WERI-Rb-1 (cell line): ENCODE measurements at regions not wholly inside any gene's neighbourhood (a gene's known extent, or its start where the extent isn't known, plus 50 kb on each side); places are given as distances from the start of the nearest gene placed in this dataset.

ENCODE experiments used
- DNase-seq: peaks from one replicate; pipeline ENCODE4 v3.0.0-alpha.2; 2020
- H3K27ac ChIP-seq: fragments of 250-450 bp; sonication (Bioruptor Pico); 2 replicates; pipeline ENCODE4 v1.5.1; 2020; ENCODE audit warnings: mild to moderate bottlenecking, moderate library complexity
- H3K27me3 ChIP-seq: fragments of 250-450 bp; sonication (Bioruptor Pico); 2 replicates; pipeline ENCODE4 v1.5.1; 2021; ENCODE audit warnings: mild to moderate bottlenecking, low read depth, moderate library complexity; ENCODE audit not compliant: insufficient read depth, severe bottlenecking
- H3K36me3 ChIP-seq: fragments of 250-450 bp; sonication (Bioruptor Pico); 2 replicates; pipeline ENCODE4 v1.5.1; 2020; ENCODE audit warnings: mild to moderate bottlenecking, moderate library complexity
- H3K4me3 ChIP-seq: 2 replicates; pipeline ENCODE4 v1.5.1; 2011; ENCODE audit warnings: low read depth, mild to moderate bottlenecking, control low read depth, low read length
- H3K9me3 ChIP-seq: fragments of 250-450 bp; sonication (Bioruptor Pico); 2 replicates; pipeline ENCODE4 v1.5.1; 2021; ENCODE audit warnings: mild to moderate bottlenecking, moderate library complexity; ENCODE audit not compliant: severe bottlenecking
- CTCF ChIP-seq: IDR thresholded peaks from 2 replicates; pipeline ENCODE4 v1.5.1; 2011; ENCODE audit warnings: low read depth, mild to moderate bottlenecking, control low read depth, inconsistent platforms, low read length

- no peaks in the 10 kb centered on the region for H3K9me3 ChIP-seq
- no peaks in the 10 kb centered on the region for H3K27me3 ChIP-seq
- H3K27ac ChIP-seq = no peak overlapping the region
- no peak for DNase-seq
- no peak for TF ChIP-seq CTCF
- H3K36me3 ChIP-seq = no peaks in the 10 kb centered on the region
- no peak overlapping the region for H3K4me3 ChIP-seq
Observed at GRCh38 chr18:39958876-39959275, 1996.2 kb upstream of the PIK3C3 start.

GRCh38 chr18:39952816-39953215 is 2002.2 kb upstream of the PIK3C3 start:
- Histone ChIP-seq H3K4me3 (no peak overlapping the region), H3K36me3 (no peaks in the 10 kb centered on the region), H3K27me3 (no peaks in the 10 kb centered on the region), H3K9me3 (no peaks in the 10 kb centered on the region), H3K27ac (no peak overlapping the region)
- no peak for TF ChIP-seq CTCF
- no peak for DNase-seq

GRCh38 chr18:39951142-39951720 is 2003.8 kb upstream of the PIK3C3 start:
- TF ChIP-seq CTCF = no peak
- Histone ChIP-seq H3K27me3 (no peaks in the 10 kb centered on the region), H3K36me3 (no peaks in the 10 kb centered on the region), H3K27ac (no peak overlapping the region), H3K9me3 (no peaks in the 10 kb centered on the region), H3K4me3 (no peak overlapping the region)
- no peak for DNase-seq

- TF ChIP-seq CTCF = no peak
- no peaks in the 10 kb centered on the region for H3K27me3 ChIP-seq
- no peak for DNase-seq
- H3K9me3 ChIP-seq = no peaks in the 10 kb centered on the region
- no peak overlapping the region for H3K27ac ChIP-seq
- H3K4me3 ChIP-seq = no peak overlapping the region
- no peaks in the 10 kb centered on the region for H3K36me3 ChIP-seq
Observed at GRCh38 chr18:39946623-39947061, 2008.4 kb upstream of the PIK3C3 start.

GRCh38 chr18:39945076-39945475 is 2010.0 kb upstream of the PIK3C3 start:
- Histone ChIP-seq H3K27me3 (no peaks in the 10 kb centered on the region), H3K4me3 (no peak overlapping the region), H3K9me3 (no peaks in the 10 kb centered on the region), H3K36me3 (no peaks in the 10 kb centered on the region), H3K27ac (no peak overlapping the region)
- DNase-seq = no peak
- no peak for TF ChIP-seq CTCF

GRCh38 chr18:39942702-39943101 is 2012.3 kb upstream of the PIK3C3 start:
- Histone ChIP-seq H3K27me3 (no peaks in the 10 kb centered on the region), H3K4me3 (no peak overlapping the region), H3K27ac (no peak overlapping the region), H3K9me3 (no peaks in the 10 kb centered on the region), H3K36me3 (no peaks in the 10 kb centered on the region)
- DNase-seq = no peak
- TF ChIP-seq CTCF = no peak
